Upper lobe of right lung (tissue), 1 donor: ENCODE measurements at regions not wholly inside any gene's neighbourhood (a gene's known extent, or its start where the extent isn't known, plus 50 kb on each side); places are given as distances from the start of the nearest gene placed in this dataset.
"Not testable (repeated sequence)": the region's sequence is repeated elsewhere in the genome, so short reads cannot be mapped to it uniquely, and the experiment has no call there.

Experiments used
- ATAC-seq: fragments of 200-7000 bp; cut with Tn5 transposase; one replicate; pipeline ENCODE4 v1.9.1; 2020; ENCODE audit warnings: mild to moderate bottlenecking, moderate library complexity
- DNase-seq: peaks from one replicate; pipeline ENCODE4 v3.0.0-alpha.2; 2020
- H3K27ac ChIP-seq: fragments of 200-600 bp; one replicate; pipeline ENCODE4 v1.8.0; 2022
- H3K27me3 ChIP-seq: fragments of 200-600 bp; one replicate; pipeline ENCODE4 v1.8.0; 2022; ENCODE audit warnings: mild to moderate bottlenecking
- H3K36me3 ChIP-seq: fragments of 200-600 bp; one replicate; pipeline ENCODE4 v1.8.0; 2022
- H3K4me1 ChIP-seq: fragments of 200-600 bp; one replicate; pipeline ENCODE4 v1.8.0; 2022
- H3K4me3 ChIP-seq: fragments of 200-600 bp; one replicate; pipeline ENCODE4 v1.8.0; 2022; ENCODE audit warnings: mild to moderate bottlenecking
- H3K9me3 ChIP-seq: fragments of 200-600 bp; one replicate; pipeline ENCODE4 v1.8.0; 2022
- CTCF ChIP-seq: fragments of 200-600 bp; IDR thresholded peaks from one replicate; pipeline ENCODE4 v1.8.0; 2022; ENCODE audit warnings: antibody characterized with exemption
- intact Hi-C: fragments of 100-400 bp; cut with DNase I; formaldehyde crosslinking; loops from one replicate; pipeline ENCODE4 v1.11.0; 2022
- donor health status: DM: no; HTN: yes; CAD: no; lungs with severe emphysema.

- TF ChIP-seq CTCF = no peak
- H3K4me3 ChIP-seq = no peak overlapping the region
- intact Hi-C loops = no loop called here
- H3K27ac ChIP-seq = no peak overlapping the region
- no peaks in the 10 kb centered on the region for H3K4me1 ChIP-seq
- H3K36me3 ChIP-seq = no peaks in the 10 kb centered on the region
- no peaks in the 10 kb centered on the region for H3K27me3 ChIP-seq
- no peak for ATAC-seq
- H3K9me3 ChIP-seq = no peaks in the 10 kb centered on the region
- DNase-seq = no peak
Measured at GRCh38 chr2:126952216-126952615, 53.5 kb downstream of the TEX51 start.

- Histone ChIP-seq H3K4me3 (no peak overlapping the region), H3K4me1 (no peaks in the 10 kb centered on the region), H3K36me3 (no peaks in the 10 kb centered on the region), H3K9me3 (no peaks in the 10 kb centered on the region), H3K27ac (no peak overlapping the region), H3K27me3 (no peaks in the 10 kb centered on the region)
- no peak for DNase-seq
- no peak for TF ChIP-seq CTCF
- no peak for ATAC-seq
- intact Hi-C loops = no loop called here
Measured at GRCh38 chr2:126953483-126953882, 54.8 kb downstream of the TEX51 start.

DNA sequence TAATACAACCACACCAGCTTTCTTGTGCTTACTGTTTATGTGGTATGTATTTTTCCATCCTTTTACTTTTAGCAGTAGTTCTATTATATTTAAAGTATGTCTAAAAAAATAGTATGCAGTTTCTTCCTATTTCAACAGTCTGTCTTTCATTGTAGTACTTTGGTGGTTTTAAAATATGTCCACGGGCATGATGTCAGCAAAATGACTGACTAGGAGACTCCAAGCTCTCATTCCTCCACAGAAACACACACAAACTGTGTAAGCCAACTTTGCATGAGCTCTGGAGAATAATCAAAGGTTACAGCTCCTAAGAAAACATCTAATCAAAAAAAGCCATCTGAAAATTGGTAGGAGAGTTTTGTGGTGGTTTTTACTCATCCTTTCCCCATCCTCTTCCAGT, 56.1 kb downstream of the TEX51 start:
- H3K36me3 ChIP-seq = no peaks in the 10 kb centered on the region
- intact Hi-C loops = no loop called here
- H3K9me3 ChIP-seq = no peaks in the 10 kb centered on the region
- no peaks in the 10 kb centered on the region for H3K4me1 ChIP-seq
- no peak for ATAC-seq
- no peak for TF ChIP-seq CTCF
- no peak overlapping the region for H3K4me3 ChIP-seq
- no peak for DNase-seq
- no peaks in the 10 kb centered on the region for H3K27me3 ChIP-seq
- no peak overlapping the region for H3K27ac ChIP-seq

DNA sequence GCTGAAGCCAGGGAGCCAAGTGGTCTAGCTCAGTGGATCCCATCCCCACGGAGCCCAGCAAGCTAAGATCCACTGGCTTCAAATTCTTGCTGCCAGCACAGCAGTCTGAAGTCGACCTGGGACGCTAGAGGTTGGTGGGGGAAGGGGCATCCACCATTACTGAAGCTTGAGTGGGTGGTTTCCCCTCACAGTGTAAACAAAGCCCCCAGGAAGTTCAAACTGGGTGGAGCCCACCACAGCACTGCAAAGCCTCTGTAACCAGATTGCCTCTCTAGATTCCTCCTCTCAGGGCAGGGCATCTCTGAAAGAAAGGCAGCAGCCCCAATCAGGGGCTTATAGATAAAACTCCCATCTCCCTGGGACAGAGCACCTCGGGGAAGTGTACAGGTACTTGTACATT, 58.1 kb downstream of the TEX51 start:
- H3K4me1 ChIP-seq, DNase-seq, H3K36me3 ChIP-seq, H3K9me3 ChIP-seq, H3K4me3 ChIP-seq, ATAC-seq, H3K27me3 ChIP-seq, intact Hi-C loops, H3K27ac ChIP-seq: not testable (repeated sequence)

DNA sequence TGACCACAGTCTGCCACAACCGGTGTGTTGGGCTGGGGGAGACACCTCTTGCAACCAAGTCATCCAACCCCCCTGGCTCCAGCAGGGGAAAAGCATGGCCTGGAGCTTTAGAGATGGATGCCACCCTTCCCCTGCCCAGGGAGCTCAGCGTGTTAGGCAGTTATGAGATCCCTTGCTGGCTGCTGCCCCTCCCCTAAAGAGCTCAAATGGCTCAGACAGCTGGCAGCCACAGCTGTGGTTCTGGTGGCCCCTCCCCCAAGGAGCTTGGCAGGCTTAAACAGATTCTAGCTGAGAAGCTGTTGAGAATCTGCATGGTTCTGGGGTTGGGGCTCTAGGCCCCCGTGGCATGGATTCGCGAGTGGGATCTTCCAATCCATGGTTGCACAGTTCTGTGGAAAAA, 64.7 kb downstream of the TEX51 start:
- peaks cover 3% of the 10 kb centered on the region for H3K27me3 ChIP-seq
- intact Hi-C loops = no loop called here
- H3K9me3 ChIP-seq = no peaks in the 10 kb centered on the region
- H3K36me3 ChIP-seq = no peaks in the 10 kb centered on the region
- DNase-seq (no peak), ATAC-seq (no peak)
- H3K4me1 ChIP-seq = no peaks in the 10 kb centered on the region
- H3K4me3 ChIP-seq = no peak overlapping the region
- TF ChIP-seq CTCF = no peak
- no peak overlapping the region for H3K27ac ChIP-seq

DNA sequence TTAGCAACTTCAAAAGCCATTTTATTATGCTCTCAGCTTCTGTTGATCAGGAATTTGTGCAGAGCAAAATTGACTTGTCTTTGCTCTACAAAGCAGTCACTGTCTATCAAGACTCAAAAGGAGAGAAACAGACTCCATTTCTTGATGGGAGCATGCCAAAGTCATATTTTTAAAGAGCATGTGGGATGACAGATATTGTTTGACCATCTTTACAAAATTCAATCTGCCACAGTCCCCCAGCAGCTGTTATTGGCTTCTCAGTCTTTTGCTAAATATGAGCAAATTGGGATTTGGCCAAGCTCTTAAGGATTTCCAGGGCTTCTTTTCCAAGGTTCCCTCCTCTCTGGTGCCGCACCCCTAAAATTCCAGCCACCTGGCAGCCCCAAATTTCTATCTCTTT, 67.9 kb downstream of the TEX51 start:
- Histone ChIP-seq H3K4me3 (no peak overlapping the region), H3K27me3 (peaks cover 7% of the 10 kb centered on the region), H3K4me1 (peaks cover under 1% of the 10 kb centered on the region), H3K9me3 (no peaks in the 10 kb centered on the region), H3K27ac (no peak overlapping the region), H3K36me3 (no peaks in the 10 kb centered on the region)
- ATAC-seq (no peak), DNase-seq (no peak)
- intact Hi-C loops = no loop called here
- TF ChIP-seq CTCF = no peak
